ENCODE measurements at regions not wholly inside any gene's neighbourhood (a gene's known extent, or its start where the extent isn't known, plus 50 kb on each side); places are given as distances from the start of the nearest gene placed in this dataset.

DNA sequence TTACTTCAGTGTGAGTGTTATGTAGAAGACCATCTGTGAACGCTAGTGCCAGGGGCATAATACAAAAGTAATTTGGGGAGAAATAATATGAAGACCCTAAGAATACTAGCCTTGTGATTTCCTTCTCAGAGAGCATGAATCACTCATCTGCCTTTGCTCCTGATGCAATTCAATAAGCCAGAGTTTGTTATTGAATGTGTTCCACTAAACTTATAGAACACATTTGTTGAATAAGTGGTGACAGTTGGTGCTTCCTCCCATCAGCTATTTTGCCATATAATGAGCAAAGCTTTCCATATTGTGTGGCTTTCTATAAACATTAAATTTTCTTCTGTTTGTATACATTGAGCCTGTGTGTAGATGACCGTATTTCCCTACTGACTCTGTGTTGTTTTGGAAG lies 136.4 kb upstream of the QRFPR start:
- no peak for DNase-seq

DNA sequence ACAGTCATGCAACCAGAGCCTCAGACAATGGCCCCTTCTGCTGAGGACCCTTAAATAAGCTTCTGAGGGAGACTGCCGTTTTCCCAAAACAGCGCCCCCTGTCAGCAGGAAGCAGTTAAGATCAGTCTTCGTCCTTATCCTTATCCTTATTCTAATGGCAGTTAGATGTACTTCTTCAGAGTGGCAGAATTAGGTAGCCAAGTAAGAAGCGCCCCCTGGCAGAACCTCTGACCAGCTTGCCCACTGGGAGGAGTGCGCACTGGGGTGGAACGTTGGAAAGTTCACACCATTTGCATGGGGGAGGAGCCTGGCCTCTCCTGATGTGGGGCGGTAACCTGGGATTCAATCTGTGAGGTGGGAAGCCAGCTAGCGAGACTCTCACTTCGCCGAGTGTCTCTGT lies 133.6 kb upstream of the QRFPR start:
- DNase-seq = no peak

DNA sequence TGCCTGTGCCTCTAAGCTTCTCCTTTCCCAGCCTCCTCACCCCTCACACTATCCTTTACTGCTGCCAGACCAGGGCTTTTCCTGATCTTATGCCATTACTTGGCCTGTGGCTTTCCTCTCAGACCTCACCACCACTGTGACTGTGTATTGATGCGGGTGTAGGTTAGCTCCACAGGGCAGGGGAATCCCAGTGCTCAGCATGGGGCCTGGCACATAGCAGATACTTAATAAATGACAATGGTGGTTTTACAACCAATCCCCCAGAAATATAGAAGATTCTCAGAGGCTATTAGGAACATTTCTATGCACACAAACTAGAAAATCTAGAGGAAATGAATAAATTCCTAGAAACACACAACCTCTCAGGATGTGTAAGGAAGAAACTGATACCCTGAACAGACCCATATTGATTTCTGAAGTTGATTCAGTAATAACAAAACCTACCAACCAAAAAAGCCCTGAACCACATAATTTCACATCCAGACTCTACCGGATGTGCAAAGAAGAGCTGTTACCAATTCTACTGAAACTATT lies 129.6 kb upstream of the QRFPR start:
- no peak for DNase-seq

DNA sequence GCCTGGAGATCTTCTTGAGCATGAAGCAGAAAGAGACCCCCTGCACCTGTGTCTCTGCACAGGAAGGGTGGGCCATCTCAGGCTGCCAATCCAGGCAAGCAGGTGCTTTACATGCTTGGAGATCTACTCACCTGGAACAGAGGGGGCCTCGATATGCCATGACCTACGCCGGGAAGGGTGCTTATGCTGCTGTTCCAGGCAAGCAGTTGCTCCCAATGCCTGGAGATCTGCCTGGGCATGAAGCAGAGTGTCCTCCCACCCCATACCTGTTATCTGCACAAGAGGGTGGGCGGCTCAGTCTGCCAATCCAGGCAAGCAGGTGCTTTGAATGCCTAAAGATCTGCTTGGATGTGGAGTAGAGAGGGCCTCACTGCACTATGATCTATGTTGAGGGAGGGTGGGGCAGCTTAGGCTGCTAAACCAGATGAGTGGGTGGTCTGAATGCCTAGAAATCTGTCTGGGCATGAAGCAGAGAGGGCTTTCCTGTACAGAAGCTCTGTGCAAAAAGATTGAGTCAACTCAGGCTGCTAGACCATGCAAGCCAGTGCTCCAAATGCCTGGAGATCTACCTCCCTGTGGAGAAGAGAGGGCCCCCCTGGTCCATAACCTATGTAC lies 104.5 kb upstream of the QRFPR start:
- DNase-seq = no peak

DNA sequence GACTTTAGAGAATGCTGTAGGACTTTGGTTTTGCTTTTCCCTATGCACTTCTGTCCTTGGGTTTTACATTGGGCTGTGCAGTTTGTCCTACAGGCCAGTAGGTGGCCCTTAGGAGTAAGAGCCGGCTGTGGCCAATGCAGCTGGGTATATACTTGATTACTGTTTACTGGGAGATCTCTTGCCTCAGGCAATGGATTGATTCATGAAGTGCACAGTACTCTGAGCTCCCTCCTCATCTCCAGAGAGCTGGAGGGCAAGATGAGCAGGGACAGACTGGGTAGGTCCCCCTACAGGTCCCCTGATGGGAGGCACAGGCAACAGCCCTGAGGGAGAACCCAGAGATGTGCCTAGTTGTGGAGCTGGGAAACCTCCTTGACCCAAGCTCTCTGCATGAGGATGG lies 103.8 kb upstream of the QRFPR start:
- no peak for DNase-seq

DNA sequence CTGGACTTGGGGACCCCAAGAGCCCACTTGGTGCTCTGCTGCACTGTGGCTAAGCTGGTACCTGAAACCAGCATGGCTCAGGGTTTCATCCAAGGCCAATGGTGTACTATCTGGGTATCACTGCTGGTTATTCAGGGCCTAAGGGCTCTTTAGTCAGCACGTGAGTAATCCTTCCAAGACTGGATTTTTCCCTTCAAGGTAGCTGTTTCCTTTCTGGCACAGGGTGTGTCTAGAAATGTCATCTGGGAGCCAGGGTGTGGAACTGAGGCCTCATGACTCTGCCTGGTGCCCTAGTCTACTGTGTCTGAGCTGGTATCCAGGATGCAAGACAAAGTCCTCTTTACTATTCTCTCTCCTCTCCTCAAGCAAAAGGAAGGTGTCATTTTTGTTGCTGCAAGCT lies 99.0 kb upstream of the QRFPR start:
- DNase-seq = no peak

DNA sequence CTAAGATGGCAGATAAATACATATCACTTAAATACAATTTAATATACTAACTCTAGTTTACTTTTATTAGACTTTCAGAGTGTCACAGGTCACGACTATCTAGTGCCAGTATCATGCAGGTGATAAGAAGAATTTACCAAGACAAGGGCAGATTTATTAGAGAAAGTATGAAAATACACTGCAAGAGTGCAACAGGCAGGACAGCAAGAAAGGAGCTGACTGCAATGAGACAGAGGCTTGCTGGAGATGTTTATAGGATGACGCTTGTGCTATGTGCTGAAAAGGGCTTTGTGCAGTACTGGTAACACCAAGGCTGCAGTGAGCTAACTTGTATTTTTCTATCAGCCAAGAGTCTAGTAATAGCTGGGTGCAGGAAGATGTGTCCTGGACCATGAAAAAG lies 96.7 kb upstream of the QRFPR start:
- DNase-seq = no peak

DNA sequence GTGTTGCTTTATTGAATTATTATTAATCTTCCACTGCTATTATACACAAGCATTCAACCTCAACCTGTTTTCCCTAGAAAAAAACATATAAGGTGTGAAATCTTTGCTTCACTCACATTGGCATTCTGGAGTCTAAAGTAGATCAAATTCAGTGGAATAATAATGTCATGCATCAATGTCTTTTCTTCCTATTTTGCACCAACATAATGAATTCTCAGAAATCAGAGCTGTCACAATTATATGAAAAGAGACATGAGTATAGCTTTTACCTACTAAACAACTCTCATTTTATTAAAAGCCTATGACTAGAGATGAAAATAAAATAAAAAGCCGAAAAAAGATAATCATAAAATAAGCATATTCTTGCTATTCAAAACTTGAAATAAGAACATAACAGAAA lies 96.3 kb upstream of the QRFPR start:
- no peak for DNase-seq

DNA sequence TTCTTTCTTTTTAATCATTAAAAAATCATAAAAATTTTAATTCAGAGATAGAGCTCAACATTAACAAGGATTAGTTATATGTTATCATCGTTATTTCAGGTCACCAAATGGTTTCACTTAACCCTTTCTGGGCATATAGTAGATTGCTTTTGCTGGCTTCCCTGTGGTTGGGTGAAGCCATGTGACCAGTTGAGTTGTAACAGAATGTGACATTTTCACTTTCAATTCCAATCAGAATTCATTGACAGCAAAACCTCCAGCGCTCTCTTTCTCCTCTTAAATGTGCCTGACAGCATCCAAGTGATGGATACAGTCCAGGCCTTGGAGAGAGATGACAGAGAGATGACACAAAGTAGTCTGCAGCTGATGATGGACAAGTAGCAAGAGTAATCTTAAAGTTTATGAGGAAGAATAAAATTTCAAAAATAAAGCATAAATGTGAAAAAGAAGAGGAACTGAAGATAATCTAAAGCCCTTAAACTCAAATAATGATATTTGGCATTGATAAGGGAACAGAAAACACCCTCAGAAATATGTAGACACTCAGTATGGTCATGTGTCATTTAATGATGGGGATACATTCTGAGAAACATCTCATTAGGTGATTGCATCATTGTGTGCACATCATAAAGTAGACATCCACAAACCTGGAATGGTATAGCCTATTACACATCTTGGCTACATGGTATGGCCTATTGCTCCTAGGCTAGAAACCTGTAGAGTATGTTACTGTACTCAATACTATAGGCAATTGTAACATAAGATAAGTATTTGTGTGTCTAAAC lies 92.3 kb upstream of the QRFPR start:
- no peak for DNase-seq

DNA sequence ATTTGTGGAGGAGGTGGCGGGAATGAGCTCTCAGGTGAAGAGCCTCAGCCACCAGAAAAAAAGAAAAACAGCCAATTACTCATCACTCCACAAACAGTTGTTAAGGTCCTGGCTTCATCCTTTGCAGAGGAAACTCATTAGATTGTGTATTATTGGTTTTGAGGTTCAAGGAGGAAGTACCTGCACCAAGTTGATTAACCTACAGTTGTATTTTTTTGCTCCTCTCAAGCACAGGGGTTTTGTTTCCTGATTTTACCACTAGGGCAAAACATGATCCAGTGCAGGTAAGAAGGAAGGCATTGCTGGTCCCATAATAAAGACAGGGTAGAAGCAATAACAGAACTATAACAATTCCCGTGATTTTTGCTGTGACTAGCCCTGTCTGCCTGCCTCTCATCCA lies 84.0 kb upstream of the QRFPR start:
- no peak for DNase-seq

DNA sequence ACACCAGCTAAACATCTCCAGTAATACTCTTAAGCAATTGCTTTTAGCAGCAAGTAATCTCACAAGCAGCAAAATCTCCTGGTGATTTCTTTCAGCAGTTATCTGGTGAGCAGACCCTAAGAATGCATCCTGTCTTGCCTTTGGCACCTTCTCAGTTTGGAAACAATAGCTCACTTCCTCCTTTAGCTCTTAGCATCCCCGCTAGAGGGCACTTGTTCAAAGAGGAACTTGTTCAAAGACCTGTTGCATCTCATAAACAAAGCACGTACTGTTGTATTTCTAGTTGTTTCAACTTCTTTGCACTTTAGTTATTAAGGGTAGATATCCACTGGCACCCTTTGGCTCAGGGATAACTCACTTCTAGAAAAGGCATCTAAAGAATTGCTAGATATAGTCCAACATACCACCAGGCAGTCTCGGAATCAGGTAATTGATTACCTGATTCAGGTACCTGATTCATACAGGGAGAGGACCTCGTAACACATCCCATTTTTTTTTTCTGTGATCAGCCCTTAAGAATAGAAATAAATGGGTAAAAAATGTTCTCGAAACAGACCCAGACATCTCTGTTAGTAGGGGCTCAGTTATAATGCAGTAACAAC lies 81.9 kb upstream of the QRFPR start:
- peak; percentile 3 for DNase-seq

DNA sequence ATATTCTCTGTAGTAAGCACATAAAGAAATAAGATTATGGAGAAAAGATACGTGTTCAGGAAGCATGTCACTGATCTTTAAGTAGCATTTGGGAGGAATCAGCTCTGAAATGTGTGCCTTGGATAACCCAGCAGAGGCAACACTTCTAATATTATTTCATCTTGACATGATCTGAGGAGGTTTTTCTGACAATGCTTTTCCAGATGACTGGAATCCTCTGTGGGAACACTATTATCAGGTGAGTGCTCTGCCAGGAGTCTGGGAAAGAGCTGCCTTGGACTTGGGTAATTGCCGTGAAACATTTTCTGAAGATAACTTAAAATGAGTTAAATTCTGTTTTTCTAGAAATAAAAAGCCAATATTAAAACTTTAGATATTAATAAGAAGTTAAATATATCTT lies 78.2 kb upstream of the QRFPR start:
- no peak for DNase-seq

DNA sequence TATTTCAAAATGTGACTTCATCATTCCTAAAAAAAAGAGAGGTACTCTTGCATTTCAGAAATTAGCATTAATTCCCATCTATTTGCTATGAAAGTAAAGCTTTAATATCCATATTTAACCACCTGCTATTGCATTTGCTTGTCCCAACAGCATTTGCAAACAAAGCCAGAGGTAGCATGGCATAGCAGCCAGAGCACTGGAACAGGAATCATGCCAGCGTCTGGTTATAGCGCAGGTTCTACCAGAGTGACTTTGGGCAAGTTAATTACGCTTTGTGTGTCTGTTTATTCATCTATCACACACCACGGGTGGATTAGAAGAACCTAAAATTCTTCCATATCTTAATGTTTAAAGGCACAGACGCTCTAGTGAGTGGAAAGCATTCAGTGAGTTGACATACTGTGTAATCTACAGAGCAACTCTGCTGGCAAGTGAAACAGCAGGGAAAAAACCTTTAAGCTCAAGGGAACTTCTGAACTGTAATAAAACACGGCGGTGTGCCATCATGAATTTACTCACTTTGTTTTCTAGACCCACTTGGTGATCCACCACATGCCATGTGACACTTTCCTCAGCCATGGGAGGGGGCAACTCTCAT lies 76.6 kb upstream of the QRFPR start:
- DNase-seq = no peak

DNA sequence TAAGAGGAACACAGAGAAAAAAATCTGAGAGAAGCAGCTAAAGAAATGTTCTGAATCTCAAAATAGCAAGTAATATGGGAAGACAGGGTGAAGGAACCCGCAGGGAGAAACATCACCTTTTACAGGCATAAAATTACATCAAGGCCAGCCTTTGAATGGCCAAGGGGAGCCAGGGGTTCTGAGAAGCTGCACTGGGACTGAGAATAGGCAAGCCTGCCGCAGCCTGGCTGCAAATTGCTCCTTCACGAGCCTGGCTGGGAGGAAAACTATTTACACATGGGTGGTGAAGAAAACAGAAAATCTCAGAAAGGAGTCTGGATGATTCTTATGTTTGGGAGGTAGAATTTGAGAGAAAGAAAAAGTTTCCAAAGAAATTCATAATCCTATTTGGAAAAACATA lies 74.5 kb upstream of the QRFPR start:
- DNase-seq = no peak

DNA sequence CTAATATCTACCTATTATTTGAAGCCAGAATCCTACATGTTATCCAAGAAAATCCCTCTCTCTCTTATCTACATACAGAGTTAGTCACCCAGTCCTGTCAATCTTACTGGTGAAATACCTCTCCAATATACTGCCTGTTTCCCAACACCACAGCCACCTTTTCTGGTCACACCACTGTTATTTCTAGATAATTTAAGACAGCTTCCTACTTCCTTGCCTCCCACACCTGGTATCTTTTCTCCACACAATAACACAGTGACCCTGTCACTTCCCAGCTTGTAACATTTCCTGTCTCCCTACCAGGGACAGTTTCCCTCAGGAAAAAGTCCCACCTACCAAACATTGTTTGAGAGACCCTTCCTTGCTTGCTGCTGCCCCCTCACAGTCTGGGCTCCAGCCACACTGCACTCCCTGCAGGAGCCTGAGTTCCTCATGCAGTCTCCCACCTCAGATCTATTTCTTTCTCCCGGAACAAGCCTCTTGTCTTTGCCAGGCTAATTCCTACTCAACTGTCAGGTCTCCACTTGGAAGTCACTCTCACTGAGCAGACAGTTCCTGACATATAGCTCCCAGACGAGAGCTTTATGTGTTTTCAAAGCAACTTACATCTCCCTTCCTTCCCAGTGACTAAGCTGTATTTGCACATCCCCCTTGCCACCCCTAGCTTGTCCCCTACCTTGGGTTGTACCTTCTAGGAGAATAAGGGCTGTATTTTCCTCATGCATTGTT lies 73.6 kb upstream of the QRFPR start:
- no peak for DNase-seq

DNA sequence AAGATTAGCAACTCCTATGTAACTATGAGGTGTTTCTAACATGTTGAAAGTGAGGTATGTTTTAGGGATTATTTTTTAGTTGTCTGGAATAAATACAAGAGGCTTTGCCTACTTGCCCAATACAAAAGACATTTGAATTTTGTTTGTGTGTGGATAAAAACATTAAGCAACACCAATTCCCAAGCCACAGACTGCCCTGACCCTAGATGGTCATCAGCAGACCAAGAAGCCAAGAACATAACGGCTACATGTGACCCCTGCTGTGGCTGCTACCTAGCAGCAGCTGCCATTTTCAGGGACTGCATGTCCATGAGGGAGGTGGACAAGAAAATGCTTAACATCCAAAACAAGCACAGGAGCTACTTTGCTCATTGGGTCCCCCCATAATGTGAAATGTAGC lies 70.5 kb upstream of the QRFPR start:
- DNase-seq = no peak

DNA sequence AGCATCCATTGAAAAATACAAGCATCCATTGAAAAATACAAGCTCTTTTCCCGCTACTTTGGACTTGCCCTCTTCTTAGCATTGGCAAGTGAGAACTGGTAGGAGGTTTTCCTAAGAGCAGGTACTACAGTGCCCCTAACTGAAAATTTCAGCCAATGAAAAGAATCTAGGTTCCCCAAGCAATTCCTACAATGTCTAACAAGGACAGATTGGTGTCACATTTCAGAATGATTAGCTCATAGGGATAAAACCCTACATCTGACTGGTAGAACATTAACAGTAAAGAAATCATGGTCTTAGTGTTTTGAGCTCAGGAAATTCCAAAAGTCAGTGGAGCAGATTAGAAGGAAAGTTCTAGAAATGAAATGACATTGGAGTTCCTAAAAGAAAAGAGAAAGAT lies 68.6 kb upstream of the QRFPR start:
- no peak for DNase-seq

DNA sequence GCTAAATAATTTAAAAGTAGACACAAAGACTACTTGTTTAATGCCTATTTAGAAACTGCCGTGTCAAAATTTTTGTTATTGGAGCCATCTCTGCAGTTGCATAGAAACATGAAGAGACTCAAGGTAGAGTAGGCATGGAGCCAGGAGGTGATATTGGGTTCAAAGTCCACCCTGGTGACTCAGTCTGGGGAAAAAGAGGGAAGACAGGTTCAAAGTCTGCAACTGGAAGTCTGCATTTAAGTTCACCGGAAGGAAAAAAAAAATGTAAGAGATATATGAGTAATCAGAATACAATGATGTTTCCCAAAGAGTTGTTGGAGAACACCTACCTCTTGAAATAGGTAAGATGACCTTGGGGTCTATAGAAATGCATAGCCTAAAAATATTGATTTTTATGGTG lies 67.4 kb upstream of the QRFPR start:
- DNase-seq = no peak

DNA sequence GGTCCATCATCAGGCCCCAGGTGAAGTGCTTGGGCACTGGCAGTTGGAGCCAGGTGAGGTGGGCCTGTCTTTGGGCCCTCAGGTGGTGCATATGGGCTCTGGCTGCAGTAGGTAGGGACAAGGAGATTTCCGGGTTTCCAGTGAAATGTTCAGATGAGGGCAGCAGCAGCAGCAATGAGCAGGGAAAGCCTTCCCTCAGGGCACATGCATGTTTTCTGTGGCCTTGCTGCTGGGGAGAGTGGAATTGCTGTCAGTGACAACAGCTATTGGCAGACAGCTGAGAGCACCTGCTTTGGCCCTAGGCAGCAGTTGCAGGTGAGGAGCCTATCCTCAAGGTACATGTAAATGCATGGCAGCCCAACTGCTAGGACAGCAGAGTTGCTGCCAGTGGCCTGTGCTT lies 58.9 kb upstream of the QRFPR start:
- DNase-seq = no peak

Measured in NCI-H1436 treated with DMSO at 0.1 percent for 48 hours (cell line).